ENCODE measurements at regions not wholly inside any gene's neighbourhood (a gene's known extent, or its start where the extent isn't known, plus 50 kb on each side); places are given as distances from the start of the nearest gene placed in this dataset.

- H3K4me3 ChIP-seq (ENCODE audit: low read length), result no peak overlapping the region
- no peak overlapping the region for H3K9ac ChIP-seq (ENCODE audit: low read length)
- H3K27ac ChIP-seq (ENCODE audit: low read length), result no peak overlapping the region
- no peak overlapping the region for H2AFZ ChIP-seq (ENCODE audit: low read depth, low read length)
- no peaks in the 10 kb centered on the region for H3K9me2 ChIP-seq (ENCODE audit: insufficient read depth, low read length)
- no peaks in the 10 kb centered on the region for H3F3A ChIP-seq (ENCODE audit: insufficient read depth, low read length, poor library complexity, severe bottlenecking)
- H3K27me3 ChIP-seq (ENCODE audit: insufficient read depth, low read depth, low read length), result no peaks in the 10 kb centered on the region
- H4K20me1 ChIP-seq (ENCODE audit: insufficient read depth), result no peaks in the 10 kb centered on the region
- no peaks in the 10 kb centered on the region for H3K36me3 ChIP-seq (ENCODE audit: insufficient read depth, low read length)
- TF ChIP-seq MXI1 (conservative IDR thresholded peaks at IDR 0.05; ENCODE audit: poor library complexity, severe bottlenecking), result no peak
- no peak for TF ChIP-seq POLR2AphosphoS5 (IDR thresholded peaks at IDR 0.05)
- TF ChIP-seq TAF1 (IDR thresholded peaks at IDR 0.05; ENCODE audit: low read depth), result no peak
- no peak for TF ChIP-seq EP300 (conservative IDR thresholded peaks at IDR 0.05; ENCODE audit: poor library complexity, severe bottlenecking)
- no peak for TF ChIP-seq RAD21 (conservative IDR thresholded peaks at IDR 0.05)
- no peak for TF ChIP-seq SMC3 (conservative IDR thresholded peaks at IDR 0.05; ENCODE audit: poor library complexity)
- no peak for TF ChIP-seq EZH2 (IDR thresholded peaks at IDR 0.05; ENCODE audit: borderline replicate concordance, insufficient read depth, low read length, poor library complexity, severe bottlenecking)
- no peak for TF ChIP-seq REST (IDR thresholded peaks at IDR 0.05; ENCODE audit: borderline replicate concordance)
- H3K9me3 ChIP-seq (ENCODE audit: low read length), result no peaks in the 10 kb centered on the region
- no peak overlapping the region for H3K4me2 ChIP-seq (ENCODE audit: low read length)
- no peaks in the 10 kb centered on the region for H3K79me2 ChIP-seq (replicated peaks; ENCODE audit: insufficient read depth, low read length)
These were observed 139.5 kb downstream of the HAUS1 start for GRCh38 chr18:46243673-46244072.

- no peak overlapping the region for H3K4me2 ChIP-seq (ENCODE audit: low read length)
- no peaks in the 10 kb centered on the region for H3K9me3 ChIP-seq (ENCODE audit: low read length)
- no peaks in the 10 kb centered on the region for H3K79me2 ChIP-seq (replicated peaks; ENCODE audit: insufficient read depth, low read length)
- H3K9me2 ChIP-seq (ENCODE audit: insufficient read depth, low read length), result no peaks in the 10 kb centered on the region
- no peaks in the 10 kb centered on the region for H3K36me3 ChIP-seq (ENCODE audit: insufficient read depth, low read length)
- no peaks in the 10 kb centered on the region for H3F3A ChIP-seq (ENCODE audit: insufficient read depth, low read length, poor library complexity, severe bottlenecking)
- H3K27ac ChIP-seq (ENCODE audit: low read length), result peak overlapping the region; percentile 52
- H3K9ac ChIP-seq (ENCODE audit: low read length), result no peak overlapping the region
- peak overlapping the region; percentile 38 for H3K4me3 ChIP-seq (ENCODE audit: low read length)
- no peak overlapping the region for H2AFZ ChIP-seq (ENCODE audit: low read depth, low read length)
- no peaks in the 10 kb centered on the region for H3K27me3 ChIP-seq (ENCODE audit: insufficient read depth, low read depth, low read length)
- no peaks in the 10 kb centered on the region for H4K20me1 ChIP-seq (ENCODE audit: insufficient read depth)
- TF ChIP-seq TAF1 (IDR thresholded peaks at IDR 0.05; ENCODE audit: low read depth) (no peak), EZH2 (IDR thresholded peaks at IDR 0.05; ENCODE audit: borderline replicate concordance, insufficient read depth, low read length, poor library complexity, severe bottlenecking) (no peak), REST (IDR thresholded peaks at IDR 0.05; ENCODE audit: borderline replicate concordance) (no peak), SMC3 (conservative IDR thresholded peaks at IDR 0.05; ENCODE audit: poor library complexity) (no peak), POLR2AphosphoS5 (IDR thresholded peaks at IDR 0.05) (no peak), EP300 (conservative IDR thresholded peaks at IDR 0.05; ENCODE audit: poor library complexity, severe bottlenecking) (no peak), CTCF (IDR thresholded peaks at IDR 0.05; ENCODE audit: poor library complexity, severe bottlenecking) (no peak), MXI1 (conservative IDR thresholded peaks at IDR 0.05; ENCODE audit: poor library complexity, severe bottlenecking) (no peak), RAD21 (conservative IDR thresholded peaks at IDR 0.05) (no peak)
These were observed 141.9 kb downstream of the HAUS1 start for GRCh38 chr18:46246101-46246500.

Measured in neural cell (in vitro differentiated cells).